ENCODE measurements at regions not wholly inside any gene's neighbourhood (a gene's known extent, or its start where the extent isn't known, plus 50 kb on each side); places are given as distances from the start of the nearest gene placed in this dataset.

GRCh38 chr18:46395795-46396194 is 261.2 kb downstream of the LOXHD1 start:
- WGBS (ENCODE audit: low lambda C conversion rate, missing lambda C conversion rate), result 90% methylated on average over 4 of the region's 4 CpGs
- H3K4me1 ChIP-seq (ENCODE audit: insufficient read depth), result peaks cover 5% of the 10 kb centered on the region
- H3K4me3 ChIP-seq, result no peak overlapping the region
- H4K20me1 ChIP-seq (ENCODE audit: insufficient read depth, poor library complexity, severe bottlenecking), result no peaks in the 10 kb centered on the region
- H3K9me2 ChIP-seq (replicated peaks; ENCODE audit: insufficient read depth), result no peaks in the 10 kb centered on the region
- no peak overlapping the region for H3K4me2 ChIP-seq
- no peaks in the 10 kb centered on the region for H3K36me3 ChIP-seq (replicated peaks; ENCODE audit: insufficient read depth, low read depth)
- no peaks in the 10 kb centered on the region for H3K79me2 ChIP-seq
- H3K27ac ChIP-seq, result no peak overlapping the region
- H3K9me3 ChIP-seq (ENCODE audit: low read depth), result no peaks in the 10 kb centered on the region
- no peak for DNase-seq (ENCODE audit: low spot score)
- no peak for TF ChIP-seq EZH2phosphoT487 (IDR thresholded peaks at IDR 0.05; ENCODE audit: low read depth, severe bottlenecking, unreplicated experiment)
- no peak for TF ChIP-seq CTCF (IDR thresholded peaks at IDR 0.05; ENCODE audit: poor library complexity)
- TF ChIP-seq EZH2 (IDR thresholded peaks at IDR 0.05; ENCODE audit: borderline replicate concordance), result no peak
- H2AFZ ChIP-seq, result no peak overlapping the region
- H3K27me3 ChIP-seq, result no peaks in the 10 kb centered on the region

- Histone ChIP-seq H3K4me1 (ENCODE audit: insufficient read depth) (peaks cover 6% of the 10 kb centered on the region), H3K79me2 (no peaks in the 10 kb centered on the region), H3K27ac (no peak overlapping the region), H3K9me2 (replicated peaks; ENCODE audit: insufficient read depth) (no peaks in the 10 kb centered on the region), H4K20me1 (ENCODE audit: insufficient read depth, poor library complexity, severe bottlenecking) (no peaks in the 10 kb centered on the region), H2AFZ (no peak overlapping the region), H3K4me3 (no peak overlapping the region), H3K36me3 (replicated peaks; ENCODE audit: insufficient read depth, low read depth) (no peaks in the 10 kb centered on the region), H3K9me3 (ENCODE audit: low read depth) (no peaks in the 10 kb centered on the region), H3K27me3 (no peaks in the 10 kb centered on the region), H3K4me2 (no peak overlapping the region)
- TF ChIP-seq CTCF (IDR thresholded peaks at IDR 0.05; ENCODE audit: poor library complexity), result no peak
- TF ChIP-seq EZH2 (IDR thresholded peaks at IDR 0.05; ENCODE audit: borderline replicate concordance), result no peak
- no peak for TF ChIP-seq EZH2phosphoT487 (IDR thresholded peaks at IDR 0.05; ENCODE audit: low read depth, severe bottlenecking, unreplicated experiment)
- no peak for DNase-seq (ENCODE audit: low spot score)
These were observed 259.8 kb downstream of the LOXHD1 start for GRCh38 chr18:46397174-46397573.

GRCh38 chr18:46398005-46398404 is 259.0 kb downstream of the LOXHD1 start:
- H3K4me2 ChIP-seq, result no peak overlapping the region
- TF ChIP-seq CTCF (IDR thresholded peaks at IDR 0.05; ENCODE audit: poor library complexity) (no peak), EZH2 (IDR thresholded peaks at IDR 0.05; ENCODE audit: borderline replicate concordance) (no peak), EZH2phosphoT487 (IDR thresholded peaks at IDR 0.05; ENCODE audit: low read depth, severe bottlenecking, unreplicated experiment) (no peak)
- 91% methylated on average over 7 of the region's 7 CpGs for WGBS (ENCODE audit: low lambda C conversion rate, missing lambda C conversion rate)
- no peak overlapping the region for H2AFZ ChIP-seq
- H3K27me3 ChIP-seq, result no peaks in the 10 kb centered on the region
- H3K27ac ChIP-seq, result no peak overlapping the region
- DNase-seq (ENCODE audit: low spot score), result no peak
- no peaks in the 10 kb centered on the region for H4K20me1 ChIP-seq (ENCODE audit: insufficient read depth, poor library complexity, severe bottlenecking)
- no peaks in the 10 kb centered on the region for H3K36me3 ChIP-seq (replicated peaks; ENCODE audit: insufficient read depth, low read depth)
- H3K9me3 ChIP-seq (ENCODE audit: low read depth), result no peaks in the 10 kb centered on the region
- no peaks in the 10 kb centered on the region for H3K79me2 ChIP-seq
- H3K9me2 ChIP-seq (replicated peaks; ENCODE audit: insufficient read depth), result no peaks in the 10 kb centered on the region
- H3K4me1 ChIP-seq (ENCODE audit: insufficient read depth), result peaks cover 8% of the 10 kb centered on the region
- H3K4me3 ChIP-seq, result no peak overlapping the region

- Histone ChIP-seq H3K4me3 (no peak overlapping the region), H3K9me2 (replicated peaks; ENCODE audit: insufficient read depth) (no peaks in the 10 kb centered on the region), H3K4me2 (no peak overlapping the region), H4K20me1 (ENCODE audit: insufficient read depth, poor library complexity, severe bottlenecking) (no peaks in the 10 kb centered on the region), H3K27ac (no peak overlapping the region), H3K79me2 (no peaks in the 10 kb centered on the region), H3K9me3 (ENCODE audit: low read depth) (no peaks in the 10 kb centered on the region), H3K27me3 (no peaks in the 10 kb centered on the region), H3K36me3 (replicated peaks; ENCODE audit: insufficient read depth, low read depth) (no peaks in the 10 kb centered on the region), H3K4me1 (ENCODE audit: insufficient read depth) (peaks cover 8% of the 10 kb centered on the region), H2AFZ (no peak overlapping the region)
- WGBS (ENCODE audit: low lambda C conversion rate, missing lambda C conversion rate), result 78% methylated on average over 9 of the region's 9 CpGs
- TF ChIP-seq EZH2phosphoT487 (IDR thresholded peaks at IDR 0.05; ENCODE audit: low read depth, severe bottlenecking, unreplicated experiment), result no peak
- TF ChIP-seq EZH2 (IDR thresholded peaks at IDR 0.05; ENCODE audit: borderline replicate concordance), result no peak
- DNase-seq (ENCODE audit: low spot score), result no peak
These were observed 258.4 kb downstream of the LOXHD1 start for GRCh38 chr18:46398625-46399024.

Data from hepatocyte (in vitro differentiated cells).